HG03039 (cell line): ENCODE measurements at regions not wholly inside any gene's neighbourhood (a gene's known extent, or its start where the extent isn't known, plus 50 kb on each side); places are given as distances from the start of the nearest gene placed in this dataset.

Experiments
- ATAC-seq: cut with Tn5 transposase; IDR thresholded peaks from one replicate; pipeline ENCODE4 v1.9.1; 2021; ENCODE audit warnings: mild to moderate bottlenecking, moderate library complexity; ENCODE audit not compliant: unreplicated experiment

DNA sequence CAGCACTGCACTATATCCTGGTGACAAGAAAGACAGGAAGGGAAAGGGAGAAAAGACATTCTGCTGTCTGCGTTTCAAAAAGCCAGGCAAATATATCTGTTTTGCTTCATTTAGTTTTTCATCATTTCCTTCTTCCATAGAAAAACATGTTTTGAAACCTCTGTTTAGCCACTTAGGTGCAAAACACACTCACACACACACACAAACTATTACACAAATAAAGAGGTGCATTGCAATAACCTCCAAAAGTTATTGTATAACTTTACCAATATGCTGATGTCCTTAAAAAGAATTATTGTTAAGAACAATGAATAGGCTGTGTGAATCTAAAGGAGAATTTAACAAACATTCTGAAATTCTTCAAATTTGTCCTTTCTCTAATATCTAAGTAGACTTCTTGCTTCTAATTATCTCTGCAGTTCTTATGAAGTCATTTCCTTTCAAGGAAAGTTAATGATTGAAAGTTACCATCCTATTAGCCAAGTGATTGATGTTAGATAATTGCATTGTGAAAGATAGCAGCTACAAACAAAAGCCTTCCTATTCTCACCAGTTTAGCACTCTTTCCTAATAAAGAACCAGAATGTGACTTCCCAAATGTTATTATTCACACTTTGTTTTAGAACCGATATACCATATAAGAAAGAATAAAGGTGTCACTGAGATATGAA, 516.7 kb downstream of the KCNJ3 start:
- no peak for ATAC-seq

DNA sequence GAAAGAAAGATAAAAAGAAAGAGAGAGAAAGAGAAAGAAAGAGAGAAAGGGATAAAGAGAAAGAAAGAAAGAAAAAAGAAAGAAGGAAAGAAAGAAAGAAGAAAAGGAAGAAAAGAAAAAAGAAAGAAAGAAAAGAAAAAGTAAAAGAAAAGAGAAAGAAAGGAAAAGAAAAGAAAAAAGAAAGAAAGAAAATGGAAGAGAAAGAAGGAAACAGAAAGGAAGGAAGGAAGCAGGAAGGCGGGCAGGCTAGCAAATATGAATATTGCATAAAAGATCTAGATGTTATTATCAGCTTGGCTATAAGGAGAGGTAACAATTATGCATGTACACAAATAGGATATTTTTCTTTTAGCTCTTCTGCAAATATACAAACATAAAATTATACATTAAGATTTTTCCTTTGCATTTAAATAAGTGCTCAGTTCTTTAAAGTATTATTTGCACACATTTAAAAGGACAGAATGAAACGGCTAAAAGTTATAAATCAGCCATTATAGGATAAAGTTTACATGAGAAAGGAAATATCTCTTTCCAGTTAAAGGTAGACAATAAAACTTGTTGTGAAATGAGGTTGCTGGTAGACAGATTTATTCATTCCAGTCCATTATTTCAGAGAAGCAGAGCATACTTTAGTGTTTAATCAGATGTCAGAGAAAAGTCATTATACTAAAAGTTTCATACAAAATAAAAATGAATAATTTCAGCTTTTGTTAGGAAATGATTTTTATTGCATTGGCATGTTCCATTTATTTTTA, 511.4 kb downstream of the KCNJ3 start:
- ATAC-seq, result no peak

DNA sequence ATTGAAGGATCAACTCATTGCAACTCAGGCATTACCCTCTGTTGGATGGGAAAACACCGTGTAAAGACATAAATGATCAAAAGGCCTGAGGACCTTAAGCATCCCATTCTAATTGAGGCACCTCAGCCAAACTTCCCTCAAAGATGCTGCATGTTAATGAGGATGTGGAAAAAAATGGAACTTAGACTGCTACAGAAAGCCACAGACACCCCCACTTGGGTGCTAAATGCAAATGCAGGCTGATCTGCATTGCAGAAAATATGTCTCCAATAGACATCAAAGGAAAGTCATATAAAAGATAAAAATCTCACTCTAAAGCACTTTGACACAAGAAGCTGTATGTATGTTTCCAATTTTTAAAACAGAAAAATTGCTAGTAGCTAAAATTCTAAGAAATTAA, 504.7 kb downstream of the KCNJ3 start:
- ATAC-seq, result no peak

DNA sequence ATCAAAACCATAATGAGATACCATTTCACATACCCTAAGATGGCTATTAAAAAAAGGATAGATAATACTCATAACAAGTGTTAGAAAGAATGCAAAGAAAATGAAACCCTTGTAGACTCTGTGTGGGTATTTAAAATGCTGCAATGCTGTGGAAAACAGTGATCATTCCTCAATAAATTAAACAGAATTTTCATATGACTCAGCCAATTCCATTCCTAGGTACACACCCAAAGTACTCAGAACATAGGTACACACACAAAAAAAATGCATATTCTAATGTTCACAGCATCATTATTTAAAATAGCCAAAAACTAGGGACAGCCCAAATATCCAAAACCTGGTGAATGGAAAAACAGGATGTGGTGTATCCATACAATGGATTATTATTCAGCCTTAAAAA, 502.3 kb downstream of the KCNJ3 start:
- ATAC-seq, result no peak

DNA sequence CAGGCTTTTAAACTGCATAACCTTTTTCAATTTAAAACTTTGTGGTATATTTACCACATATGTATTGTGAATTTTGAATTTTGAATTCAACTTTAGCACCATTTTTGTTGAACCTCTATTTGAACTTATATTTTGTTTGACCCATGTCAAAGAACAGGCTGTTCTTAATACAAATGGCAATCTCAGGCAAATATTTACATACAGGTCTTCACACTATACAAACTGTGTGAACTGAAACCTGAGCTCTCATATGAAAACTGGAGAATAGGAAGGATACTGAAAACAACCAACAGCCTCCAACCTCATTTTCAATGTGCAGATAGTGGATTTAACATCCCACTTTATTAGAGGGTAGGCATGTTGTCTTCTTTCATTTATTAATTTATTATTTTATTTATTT, 491.8 kb downstream of the KCNJ3 start:
- ATAC-seq, result no peak

DNA sequence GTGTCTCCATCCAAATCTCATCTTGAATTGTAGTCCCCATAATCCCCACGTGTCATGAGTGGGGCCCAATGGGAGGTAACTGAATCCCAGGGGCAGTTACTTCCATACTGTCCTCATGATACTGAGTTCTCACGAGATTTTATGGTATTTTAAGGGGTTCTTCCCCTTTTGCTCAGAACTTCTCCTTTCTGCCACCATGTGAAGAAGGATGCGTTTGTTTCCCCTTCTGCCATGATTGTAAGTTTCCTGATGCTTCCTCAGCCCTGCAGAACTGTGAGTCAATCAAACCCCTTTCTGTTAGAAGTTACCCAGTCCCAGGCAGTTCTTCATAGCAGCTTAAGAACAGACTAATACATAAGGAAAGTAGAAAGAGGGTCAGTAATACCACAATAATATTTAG, 480.4 kb downstream of the KCNJ3 start:
- ATAC-seq, result no peak

DNA sequence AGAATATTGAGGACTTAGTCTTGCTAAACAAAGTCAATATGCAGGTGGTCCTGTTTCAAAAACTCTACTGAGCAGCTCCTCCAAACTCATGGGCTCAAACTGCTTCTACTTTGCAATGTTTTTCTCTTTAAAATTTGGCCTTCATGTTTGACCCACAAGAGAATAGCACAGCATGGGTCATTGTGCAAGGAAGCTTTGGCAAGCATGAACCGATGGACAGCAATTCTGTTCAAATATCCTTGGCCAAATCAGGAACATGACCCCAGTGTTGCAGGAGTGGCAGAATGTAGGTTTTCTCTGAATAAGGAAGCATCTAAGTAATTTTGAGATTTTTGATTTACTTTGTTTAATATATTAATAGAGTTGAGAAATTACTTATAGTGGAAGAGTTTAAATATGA, 477.9 kb downstream of the KCNJ3 start:
- ATAC-seq, result no peak

DNA sequence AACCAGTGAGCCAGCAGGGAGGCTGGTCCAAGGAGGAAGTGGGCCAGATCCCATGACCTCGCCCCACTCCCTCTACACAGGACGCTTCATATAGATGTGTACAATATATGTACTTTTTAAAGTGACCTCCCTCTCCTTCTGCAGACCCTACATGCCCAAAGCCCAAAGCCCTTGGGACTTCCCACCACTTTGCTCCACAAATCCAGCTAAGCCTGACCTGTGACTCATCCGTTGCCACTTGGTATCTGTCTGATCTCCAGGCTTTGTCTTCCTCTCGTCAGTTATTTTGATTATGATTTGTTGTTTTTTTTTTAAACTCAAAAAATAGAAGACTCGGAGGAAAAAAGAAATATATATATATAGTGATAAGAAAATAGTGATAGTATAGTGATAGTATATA, 470.8 kb downstream of the KCNJ3 start:
- ATAC-seq, result no peak

DNA sequence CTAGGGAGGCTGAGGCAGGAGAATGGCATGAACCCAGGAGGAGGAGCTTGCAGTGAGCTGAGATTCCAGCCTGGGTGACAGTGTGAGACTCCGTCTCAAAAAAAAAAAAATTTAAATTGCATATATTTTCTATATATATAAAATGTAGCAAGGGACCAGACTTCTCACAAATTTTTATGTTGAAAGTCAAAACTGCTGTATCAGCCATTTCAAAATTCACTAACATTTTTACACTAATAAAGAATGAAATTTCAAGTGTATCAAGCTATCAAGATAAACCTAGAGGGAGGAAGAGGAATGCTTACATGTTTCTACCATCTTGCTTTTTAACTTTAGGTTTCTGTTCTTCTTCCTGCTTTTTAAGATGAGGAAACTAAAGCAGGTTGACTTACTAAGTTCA, 464.0 kb downstream of the KCNJ3 start:
- ATAC-seq, result no peak

DNA sequence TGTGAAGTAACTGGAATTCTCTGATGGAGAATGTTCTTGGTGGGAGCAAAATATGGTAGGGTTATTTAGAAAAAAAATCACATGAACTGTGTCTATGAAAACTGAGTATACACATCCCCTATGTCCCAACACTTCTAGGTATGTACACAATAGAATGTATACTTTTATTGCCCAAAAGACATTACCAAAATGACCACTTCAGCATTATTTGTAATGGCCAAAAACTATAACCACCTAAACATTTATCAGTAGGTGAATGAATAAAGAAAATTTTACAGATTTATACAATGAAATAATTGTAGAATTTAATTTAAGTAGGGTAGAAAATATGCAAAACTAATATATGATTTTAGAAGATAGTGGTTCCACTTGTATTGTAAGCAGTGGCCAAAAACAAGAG, 462.8 kb downstream of the KCNJ3 start:
- no peak for ATAC-seq

DNA sequence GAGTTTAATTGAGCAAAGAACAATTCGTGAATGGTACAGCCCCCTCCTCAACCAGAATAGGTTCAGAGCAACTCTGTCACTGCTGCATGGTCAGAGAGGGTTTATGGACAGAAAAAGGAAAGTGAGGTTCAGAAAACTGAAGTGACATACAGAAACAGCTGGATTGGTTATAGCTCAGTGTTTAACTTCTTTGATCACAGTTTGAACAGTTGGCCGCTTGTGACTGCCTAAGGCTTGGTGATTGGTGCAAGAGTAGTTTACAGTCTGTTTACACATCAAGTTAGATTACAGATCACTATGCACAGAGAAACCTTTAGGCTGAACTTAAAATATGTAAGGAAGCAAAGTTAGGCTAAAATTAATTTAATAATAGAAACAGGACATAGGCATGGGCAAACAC, 459.2 kb downstream of the KCNJ3 start:
- no peak for ATAC-seq

DNA sequence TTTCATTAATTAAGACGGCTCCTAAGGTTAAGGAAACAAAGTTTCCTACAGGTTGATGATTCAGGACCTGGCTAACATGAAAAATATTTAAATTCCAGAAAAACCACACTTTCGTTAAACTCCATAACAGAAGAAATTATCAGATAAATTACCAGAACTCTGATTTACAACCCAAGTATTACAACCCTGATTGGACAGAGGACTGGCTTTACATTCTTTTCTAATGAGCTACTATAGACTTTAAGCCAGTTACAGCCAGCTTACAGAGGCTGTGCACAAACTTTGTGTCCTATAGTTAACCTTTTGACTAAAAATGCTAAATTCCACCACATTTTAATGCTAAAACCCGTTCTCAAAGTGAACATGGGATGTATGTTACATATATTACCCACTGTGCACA, 458.6 kb downstream of the KCNJ3 start:
- ATAC-seq, result no peak

DNA sequence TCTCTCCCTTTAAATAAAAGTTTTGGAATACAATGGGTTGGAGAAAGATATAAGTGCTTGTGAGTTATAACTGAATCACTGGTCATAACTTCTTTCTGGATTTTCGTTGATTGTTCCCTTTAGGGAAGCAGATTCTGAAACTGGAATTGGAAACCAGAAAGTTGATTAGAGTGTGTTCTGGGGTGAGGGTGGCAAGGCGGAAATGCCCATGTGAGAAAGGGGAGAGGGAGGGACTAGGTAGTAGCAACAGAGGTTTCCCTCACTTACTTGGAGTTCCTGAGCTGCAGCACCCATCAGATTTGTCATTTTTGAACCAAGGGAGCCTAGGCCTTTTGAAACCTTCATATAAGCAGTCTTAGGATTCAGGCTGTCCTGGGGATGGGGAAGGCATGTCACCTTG, 453.4 kb downstream of the KCNJ3 start:
- no peak for ATAC-seq

DNA sequence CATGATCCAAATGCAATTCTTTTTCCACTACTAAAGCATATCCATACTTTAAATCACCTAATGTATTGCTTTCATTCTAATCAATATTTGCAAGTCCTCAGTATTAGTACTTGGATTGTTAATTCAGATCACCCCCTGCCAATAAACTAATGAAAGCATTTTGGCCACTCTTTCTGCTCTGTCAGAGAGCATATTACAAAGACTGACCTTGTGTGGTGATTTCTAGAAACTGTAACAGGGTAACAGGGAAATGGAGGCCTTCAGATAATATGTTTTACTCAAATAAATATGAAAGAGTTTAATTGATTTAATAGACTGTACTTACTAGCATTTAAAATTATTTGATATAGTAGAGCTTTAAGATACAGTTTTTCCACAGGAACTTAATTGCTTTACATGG, 453.0 kb downstream of the KCNJ3 start:
- no peak for ATAC-seq

DNA sequence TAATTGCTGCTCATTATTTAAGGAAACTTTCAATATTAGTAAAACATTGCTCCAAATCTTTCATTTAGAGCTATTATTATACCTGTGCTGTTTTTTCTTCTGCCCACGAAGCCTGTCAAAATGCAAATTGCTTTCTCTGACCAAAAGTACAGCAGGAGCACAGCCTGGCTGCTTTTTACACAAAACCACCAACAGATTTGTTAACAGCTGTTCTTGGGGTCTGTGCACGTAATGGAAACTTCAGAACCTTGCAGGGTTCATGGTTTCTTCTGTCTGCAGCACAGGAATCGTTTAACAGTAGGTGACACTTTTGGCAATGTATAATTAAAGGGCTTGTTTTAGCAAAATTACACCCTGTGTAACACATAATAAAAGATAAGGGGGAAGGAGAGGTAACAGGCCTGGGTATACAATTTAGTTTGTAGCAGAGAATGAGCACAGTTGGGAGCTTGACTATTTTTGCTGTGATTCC, 447.3 kb downstream of the KCNJ3 start:
- ATAC-seq, result peak; percentile 94

DNA sequence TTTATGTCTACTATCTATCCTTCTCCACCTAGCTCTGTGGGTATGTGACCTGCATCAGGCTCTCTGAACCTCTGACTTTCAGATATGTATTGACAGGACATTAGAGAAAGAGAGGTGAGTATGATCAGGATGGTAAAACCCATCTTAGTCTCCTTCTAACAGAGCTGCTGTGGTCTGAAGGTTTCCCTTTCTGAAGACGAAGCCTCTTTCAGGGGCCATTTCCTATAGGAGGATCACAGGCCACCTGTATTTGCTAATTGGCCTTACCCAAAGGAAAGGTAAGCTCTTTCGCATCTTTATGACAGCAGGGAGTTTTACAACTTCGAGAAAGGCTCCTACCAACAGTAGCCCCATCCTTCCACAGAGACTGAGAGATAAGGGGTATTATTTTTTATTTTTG, 442.9 kb downstream of the KCNJ3 start:
- ATAC-seq, result no peak

DNA sequence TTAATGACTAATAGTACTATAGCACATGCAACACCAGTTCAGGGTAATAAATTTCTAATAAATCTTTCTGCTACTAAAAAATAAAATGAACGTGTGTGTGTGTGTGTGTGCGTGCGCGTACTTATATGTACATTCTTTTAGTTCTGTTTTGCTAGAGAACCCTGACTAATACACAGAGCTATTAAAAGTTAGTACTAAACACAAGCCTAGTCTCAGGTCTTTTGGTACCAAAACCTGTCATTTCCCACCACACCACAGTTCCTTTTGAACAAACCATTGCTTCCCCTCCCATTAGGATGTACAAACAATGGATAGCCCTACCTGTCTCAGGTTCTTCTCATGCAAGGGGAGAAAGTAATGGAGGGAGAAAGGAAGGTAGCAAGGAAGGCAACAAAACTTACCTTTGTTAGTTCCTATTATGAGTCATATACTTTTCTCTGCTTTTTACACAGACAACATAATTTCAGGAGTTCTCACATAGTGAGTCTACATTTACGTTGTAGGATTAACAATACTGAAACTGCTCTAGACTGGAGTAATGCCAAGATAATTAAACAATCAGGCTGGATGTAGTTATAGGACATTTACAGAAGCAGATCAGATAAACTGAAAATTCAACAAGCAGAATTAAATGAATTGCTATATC, 427.2 kb downstream of the KCNJ3 start:
- ATAC-seq, result no peak

DNA sequence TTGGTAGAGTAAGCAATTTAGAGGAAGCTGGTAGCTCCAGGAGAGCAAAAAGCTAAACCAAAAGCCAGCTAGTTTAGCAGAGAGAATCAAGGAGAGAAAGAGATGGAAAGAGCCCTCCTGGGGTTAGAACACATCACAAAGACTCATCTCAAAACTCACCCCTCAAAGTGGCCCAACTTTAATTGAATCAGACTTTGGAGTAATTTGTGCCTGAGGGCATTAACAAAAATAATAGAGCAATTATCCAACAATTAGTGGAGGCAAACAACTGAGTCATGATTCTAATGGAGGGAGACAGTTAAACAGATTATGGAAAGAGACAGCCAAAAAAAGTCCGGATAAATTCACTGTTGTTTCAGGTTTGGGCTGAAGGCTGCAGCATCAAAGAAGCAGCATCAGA, 417.4 kb downstream of the KCNJ3 start:
- ATAC-seq, result no peak

DNA sequence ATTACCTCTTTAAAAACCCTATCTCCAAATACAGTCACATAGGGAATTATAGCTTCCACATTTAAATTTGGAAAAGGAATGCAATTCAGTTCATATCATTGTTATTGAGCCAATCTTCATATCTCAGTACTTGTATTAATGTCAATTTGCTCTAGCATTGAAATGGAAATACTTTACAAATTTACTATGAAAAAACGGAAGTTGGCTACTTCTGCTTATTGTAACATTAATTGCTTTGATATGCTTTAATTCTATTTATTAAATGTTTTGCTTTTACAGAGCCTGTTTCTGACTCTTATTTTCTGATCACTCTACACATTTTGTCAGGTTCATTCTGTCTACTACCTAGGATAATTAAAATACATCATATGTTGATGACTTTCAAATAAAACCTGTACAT, 412.6 kb downstream of the KCNJ3 start:
- ATAC-seq, result no peak

DNA sequence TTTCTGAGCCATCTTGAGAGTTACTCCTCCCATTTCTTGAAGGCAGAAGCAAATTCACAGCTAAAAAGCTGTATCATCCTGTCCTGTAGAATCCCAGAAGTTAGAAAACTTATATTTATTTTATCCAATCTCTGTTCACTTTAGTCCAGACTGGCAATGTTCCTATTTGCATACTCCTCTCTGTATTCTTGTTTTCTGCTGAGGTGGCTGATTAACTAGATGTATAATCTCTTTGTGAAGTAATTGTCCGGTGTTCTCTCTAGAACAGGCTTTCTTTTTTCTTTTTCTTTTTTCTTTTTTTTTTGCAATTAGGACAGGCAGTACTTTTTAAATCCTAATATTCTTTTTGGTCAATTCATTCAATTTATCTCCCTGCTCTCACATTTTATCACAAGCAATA, 411.0 kb downstream of the KCNJ3 start:
- ATAC-seq, result no peak

DNA sequence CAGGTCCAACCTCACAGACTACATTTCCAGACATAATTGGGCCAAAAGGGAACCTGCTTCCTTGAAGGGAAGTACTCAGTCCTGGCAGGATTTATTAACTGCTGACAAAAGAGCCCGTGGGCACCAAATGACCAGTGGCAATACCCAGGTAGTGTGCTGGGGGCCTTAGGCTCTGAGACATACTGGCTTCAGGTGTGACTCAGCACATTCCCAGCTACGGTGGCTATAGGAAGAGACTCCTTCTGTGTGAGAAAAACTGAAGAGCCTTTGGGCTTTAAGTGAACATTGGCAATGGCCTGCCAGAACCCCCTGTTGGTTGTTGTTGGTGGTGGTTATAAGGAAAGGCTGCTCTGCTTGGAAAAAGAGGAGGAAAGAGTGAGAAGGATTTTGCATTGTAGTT, 401.8 kb downstream of the KCNJ3 start:
- ATAC-seq, result no peak

DNA sequence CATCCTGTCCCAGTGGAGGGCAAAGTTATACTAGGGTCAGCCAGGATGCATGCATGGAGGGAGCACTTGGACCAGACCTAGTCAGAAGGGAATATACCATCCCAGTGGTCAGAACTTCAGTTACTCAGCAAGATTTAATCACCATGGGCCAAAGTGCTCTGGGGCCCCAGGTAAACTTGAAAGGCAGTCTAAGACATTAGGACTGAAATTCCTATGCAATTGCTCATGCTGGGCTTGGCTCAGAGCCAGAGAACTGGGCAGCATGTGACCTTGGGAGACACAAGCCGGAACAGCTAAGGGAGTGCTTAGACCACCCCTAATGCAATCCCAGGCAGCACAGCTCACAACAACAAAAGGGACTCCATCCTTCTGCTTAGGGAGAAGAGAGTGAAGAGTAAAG, 401.3 kb downstream of the KCNJ3 start:
- ATAC-seq, result no peak
